ENCODE measurements at regions not wholly inside any gene's neighbourhood (a gene's known extent, or its start where the extent isn't known, plus 50 kb on each side); places are given as distances from the start of the nearest gene placed in this dataset.
"Not testable (repeated sequence)": the region's sequence is repeated elsewhere in the genome, so short reads cannot be mapped to it uniquely, and the experiment has no call there.

DNA sequence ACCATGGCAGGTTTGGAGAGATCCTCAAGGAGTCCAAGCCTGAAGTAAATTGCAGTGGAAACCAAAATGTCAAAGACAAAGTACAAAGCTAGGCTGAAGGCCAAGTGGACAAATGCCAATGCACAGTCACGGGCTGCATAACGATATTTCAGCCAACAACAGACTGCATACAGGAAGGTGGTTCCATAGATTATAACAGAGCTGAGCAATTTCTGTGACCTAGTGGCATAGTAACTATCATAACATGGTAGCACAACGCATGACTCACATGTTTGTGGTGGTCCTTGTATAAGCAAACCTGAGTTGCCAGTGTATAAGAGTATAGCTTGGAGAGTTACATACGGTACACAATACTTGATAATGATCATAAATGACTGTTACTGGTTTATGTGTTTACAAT lies 152.2 kb downstream of the KLRB1 start:
- TF ChIP-seq, protein P1, sequence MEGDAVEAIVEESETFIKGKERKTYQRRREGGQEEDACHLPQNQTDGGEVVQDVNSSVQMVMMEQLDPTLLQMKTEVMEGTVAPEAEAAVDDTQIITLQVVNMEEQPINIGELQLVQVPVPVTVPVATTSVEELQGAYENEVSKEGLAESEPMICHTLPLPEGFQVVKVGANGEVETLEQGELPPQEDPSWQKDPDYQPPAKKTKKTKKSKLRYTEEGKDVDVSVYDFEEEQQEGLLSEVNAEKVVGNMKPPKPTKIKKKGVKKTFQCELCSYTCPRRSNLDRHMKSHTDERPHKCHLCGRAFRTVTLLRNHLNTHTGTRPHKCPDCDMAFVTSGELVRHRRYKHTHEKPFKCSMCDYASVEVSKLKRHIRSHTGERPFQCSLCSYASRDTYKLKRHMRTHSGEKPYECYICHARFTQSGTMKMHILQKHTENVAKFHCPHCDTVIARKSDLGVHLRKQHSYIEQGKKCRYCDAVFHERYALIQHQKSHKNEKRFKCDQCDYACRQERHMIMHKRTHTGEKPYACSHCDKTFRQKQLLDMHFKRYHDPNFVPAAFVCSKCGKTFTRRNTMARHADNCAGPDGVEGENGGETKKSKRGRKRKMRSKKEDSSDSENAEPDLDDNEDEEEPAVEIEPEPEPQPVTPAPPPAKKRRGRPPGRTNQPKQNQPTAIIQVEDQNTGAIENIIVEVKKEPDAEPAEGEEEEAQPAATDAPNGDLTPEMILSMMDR (IDR thresholded peaks at IDR 0.05; ENCODE audit: low read depth, low read length), result not testable (repeated sequence)
- TF ChIP-seq EZH2phosphoT487 (IDR thresholded peaks at IDR 0.05; ENCODE audit: low read depth), result not testable (repeated sequence)
